K562 (cell line): ENCODE measurements at regions not wholly inside any gene's neighbourhood (a gene's known extent, or its start where the extent isn't known, plus 50 kb on each side); places are given as distances from the start of the nearest gene placed in this dataset.

ENCODE experiments used
- ATAC-seq: fragments of 200-7000 bp; cut with Tn5 transposase; 3 replicates; pipeline ENCODE4 v1.9.1; 2020; ENCODE audit warnings: moderate library complexity
- BruUV-seq: library from RNA; stranded (reverse); fragments of 400-500 nt; replicated peaks from 2 replicates; lab custom pipeline; 2021; lab: Mats Ljungman, UMichigan
- CTCF ChIA-PET: fragments of 300-600 bp; formaldehyde crosslinking; extraction: SDS; loops from one replicate; lab custom pipeline; 2021; ENCODE audit warnings: low intra/inter-chr PET ratio; lab: Yijun Ruan, JAX
- POLR2A ChIA-PET: fragments of 300-600, 350-650 bp; sonication (Branson Sonifier 250); formaldehyde crosslinking; extraction: SDS; loops from one replicate; lab custom pipeline; 2021; ENCODE audit warnings: antibody characterized with exemption, inconsistent platforms; lab: Yijun Ruan, JAX
- DNase-seq, 4 experiments: peaks; one replicate each; pipeline versions ENCODE4 v3.0.0 to v3.0.0-alpha.2; 2011 to 2018; ENCODE audit warnings: low spot score in 3 of 4, mixed read lengths in 3 of 4; ENCODE audit errors: extremely low read depth in 1 of 4
- FAIRE-seq: peaks from 2 replicates; lab custom pipeline; 2011; peaks lifted over from hg19 to GRCh38; lab: Jason Lieb, UNC
- H2AFZ ChIP-seq: 2 replicates; pipeline ENCODE4 v1.6.0; 2011; ENCODE audit warnings: low read depth, low read length, control low read depth, inconsistent platforms
- H3K27ac ChIP-seq: fragments of 200-600 bp; 3 replicates; pipeline ENCODE4 v1.8.0; 2011; ENCODE audit warnings: low read depth, mild to moderate bottlenecking, control low read depth, inconsistent platforms, low read length, moderate library complexity, mixed read lengths; ENCODE audit errors: extremely low read depth
- H3K27me3 ChIP-seq, 2 experiments: fragments of 300-600 bp in 1 of 2; 2 replicates in 1 of 2; 3 replicates in 1 of 2; pipeline versions ENCODE4 v1.6.0 to v1.8.0; 2011; ENCODE audit warnings: inconsistent platforms in 2 of 2, low read length in 2 of 2, mild to moderate bottlenecking in 1 of 2, mixed read lengths in 1 of 2, moderate library complexity in 1 of 2; ENCODE audit not compliant: control insufficient read depth in 2 of 2, insufficient read depth in 2 of 2
- H3K36me3 ChIP-seq: fragments of 300-600 bp; 3 replicates; pipeline ENCODE4 v1.8.0; 2011; ENCODE audit warnings: mild to moderate bottlenecking, low read length, inconsistent platforms; ENCODE audit not compliant: control insufficient read depth, insufficient read depth
- H3K4me1 ChIP-seq, 2 experiments: fragments of 200-600 bp in 1 of 2; replicated peaks in 1 of 2; 2 replicates in 1 of 2; 3 replicates in 1 of 2; pipeline versions ENCODE4 v1.5.1 to v1.8.0; 2011; ENCODE audit warnings: inconsistent platforms in 2 of 2, low read length in 2 of 2, mild to moderate bottlenecking in 1 of 2, mixed read lengths in 1 of 2, moderate library complexity in 1 of 2; ENCODE audit not compliant: control insufficient read depth in 2 of 2, insufficient read depth in 2 of 2
- H3K4me2 ChIP-seq: 2 replicates; pipeline ENCODE4 v1.6.1; 2011; ENCODE audit warnings: low read length, control low read depth, inconsistent platforms, mixed read lengths; ENCODE audit not compliant: insufficient read depth
- H3K4me3 ChIP-seq: fragments of 200-600 bp; sonication (generic), shearing (Covaris generic); 2 replicates; pipeline ENCODE4 v1.5.1; 2016; ENCODE audit warnings: control low read depth, inconsistent platforms
- H3K79me2 ChIP-seq: fragments of 200-600 bp; 3 replicates; pipeline ENCODE4 v1.8.0; 2011; ENCODE audit warnings: low read length, inconsistent platforms; ENCODE audit not compliant: control insufficient read depth, insufficient read depth
- H3K9ac ChIP-seq, 2 experiments: 2 replicates each; pipeline versions ENCODE4 v1.6.0 to v1.6.1; 2011; ENCODE audit warnings: low read depth in 2 of 2, low read length in 2 of 2, control low read depth in 1 of 2, inconsistent platforms in 1 of 2, mild to moderate bottlenecking in 1 of 2, mixed read lengths in 1 of 2; ENCODE audit not compliant: insufficient read depth in 1 of 2
- H3K9me1 ChIP-seq: one replicate; pipeline ENCODE4 v1.6.0; 2011; ENCODE audit warnings: inconsistent platforms, mild to moderate bottlenecking, low read length, moderate library complexity; ENCODE audit not compliant: control insufficient read depth, insufficient read depth
- H3K9me3 ChIP-seq: replicated peaks from 2 replicates; pipeline ENCODE4 v1.5.1; 2011; ENCODE audit warnings: low read depth, low read length, inconsistent platforms; ENCODE audit not compliant: control insufficient read depth, insufficient read depth
- H4K20me1 ChIP-seq: replicated peaks from 2 replicates; pipeline ENCODE4 v1.6.1; 2011; ENCODE audit warnings: low read length, inconsistent platforms, mixed read lengths; ENCODE audit not compliant: control insufficient read depth, insufficient read depth
- ATF7 ChIP-seq: fragments of 450-650 bp; IDR thresholded peaks from 2 replicates; pipeline ENCODE4 v1.7.1; 2014; ENCODE audit warnings: mild to moderate bottlenecking, moderate library complexity
- CBFA2T3 ChIP-seq: fragments of 450-650 bp; IDR thresholded peaks from 2 replicates; pipeline ENCODE4 v1.6.1; 2017
- CCNT2 ChIP-seq: IDR thresholded peaks from 2 replicates; pipeline ENCODE4 v1.6.1; 2011; ENCODE audit warnings: borderline replicate concordance, low read depth, mild to moderate bottlenecking, moderate library complexity, mixed read lengths, low read length; ENCODE audit not compliant: insufficient read length; ENCODE audit errors: extremely low read depth
- DPF2 ChIP-seq: fragments of 450-650 bp; IDR thresholded peaks from 2 replicates; pipeline ENCODE4 v1.6.1; 2016
- EP300 ChIP-seq: IDR thresholded peaks from 2 replicates; pipeline ENCODE4 v1.6.1; 2012; ENCODE audit warnings: low read length, improper control_type of control experiment
- FOXM1 ChIP-seq, 2 experiments: fragments of 450-650 bp in 1 of 2; sonication (generic) in 1 of 2; formaldehyde crosslinking in 1 of 2; IDR thresholded peaks; 2 replicates each; pipeline versions ENCODE4 v1.6.1 to v1.9.0; 2017 to 2022; ENCODE audit warnings: low read depth in 2 of 2, mild to moderate bottlenecking in 2 of 2, missing genetic modification reagents in 1 of 2, moderate library complexity in 1 of 2
- JUND ChIP-seq, 2 experiments: IDR thresholded peaks; 2 replicates in 1 of 2; 3 replicates in 1 of 2; pipeline ENCODE4 v1.6.1; 2011; ENCODE audit warnings: borderline replicate concordance in 2 of 2, low read depth in 2 of 2, low read length in 2 of 2, improper control_type of control experiment in 1 of 2, missing biosample characterization in 1 of 2, missing genetic modification characterization in 1 of 2, missing genetic modification reagents in 1 of 2
- KLF16 ChIP-seq: IDR thresholded peaks from 2 replicates; pipeline ENCODE4 v1.6.1; 2016; ENCODE audit warnings: antibody characterized with exemption
- SMARCA4 ChIP-seq: fragments of 450-650 bp; IDR thresholded peaks from 2 replicates; pipeline ENCODE4 v1.6.1; 2016
- SOX6 ChIP-seq: fragments of 450-650 bp; IDR thresholded peaks from 2 replicates; pipeline ENCODE4 v1.6.1; 2014; ENCODE audit warnings: mild to moderate bottlenecking
- STAG1 ChIP-seq: sonication (generic); formaldehyde crosslinking; IDR thresholded peaks from 2 replicates; pipeline ENCODE4 v1.5.0; 2020; ENCODE audit warnings: missing genetic modification reagents, borderline replicate concordance
- SUPT5H ChIP-seq: fragments of 450-650 bp; IDR thresholded peaks from 2 replicates; pipeline ENCODE4 v1.6.1; 2016
- TAL1 ChIP-seq: fragments of 450-650 bp; IDR thresholded peaks from 2 replicates; pipeline ENCODE4 v1.6.1; 2016; ENCODE audit warnings: mild to moderate bottlenecking
- TEAD1 ChIP-seq, 2 experiments: fragments of 450-650 bp in 1 of 2; sonication (generic) in 1 of 2; formaldehyde crosslinking; IDR thresholded peaks; 2 replicates each; pipeline versions ENCODE4 v1.4.0 to v1.8.0; 2020 to 2022; ENCODE audit warnings: mild to moderate bottlenecking in 2 of 2, missing genetic modification reagents in 1 of 2
- TEAD4 ChIP-seq, 2 experiments: sonication (generic) in 1 of 2; formaldehyde crosslinking in 1 of 2; IDR thresholded peaks; 2 replicates each; pipeline versions ENCODE4 v1.6.1 to v1.8.0; 2012 to 2022; ENCODE audit warnings: borderline replicate concordance in 1 of 2, inconsistent platforms in 1 of 2, low read length in 1 of 2, mild to moderate bottlenecking in 1 of 2, missing genetic modification reagents in 1 of 2
- ZNF146 ChIP-seq: IDR thresholded peaks from one replicate; pipeline ENCODE4 v1.6.1; 2018; ENCODE audit warnings: missing compliant biosample characterization; ENCODE audit not compliant: unreplicated experiment
- WGBS: fragments of 100-300 bp; shearing (Covaris generic); methylation state at CpG from one replicate; pipeline ENCODE4 v1.1.6; 2016; ENCODE audit warnings: low coverage, mixed read lengths; ENCODE audit not compliant: insufficient coverage; ENCODE audit errors: missing lambda C conversion rate; 5-methylcytosine and 5-hydroxymethylcytosine counted together
- in situ Hi-C: fragments of 300-500 bp; cut with MboI; formaldehyde crosslinking; loops from 4 replicates; pipeline ENCODE4 v1.15.0; 2018; ENCODE audit warnings: inconsistent platforms, mixed read lengths
- intact Hi-C: fragments of 100-400 bp; cut with micrococcal nuclease; formaldehyde crosslinking; loops from 2 replicates; pipeline ENCODE4 v1.14.2; 2022
- TF ChIP-seq, protein P1 (sequence below): IDR thresholded peaks from 2 replicates; pipeline ENCODE4 v1.6.1; 2014; ENCODE audit warnings: antibody characterized with exemption
- TF ChIP-seq, protein P2 (sequence below): fragments of 450-650 bp; IDR thresholded peaks from 2 replicates; pipeline ENCODE4 v1.6.1; 2018; ENCODE audit not compliant: partially characterized antibody

GRCh38 chr1:69497441-69498221 lies 70.1 kb upstream of the LRRC7 start:
- intact Hi-C loops, result no loop called here
- no peak overlapping the region for H3K9ac ChIP-seq
- peak; percentile 45 for ATAC-seq
- no peak for FAIRE-seq
- H3K9me3 ChIP-seq, result no peaks in the 10 kb centered on the region
- no TSS peak for BruUV-seq
- in situ Hi-C loops, result no loop called here
- peaks cover 5 to 9% of the 10 kb centered on the region in 2 experiments; a peak in 4 of 5 replicates for H3K4me1 ChIP-seq
- no peaks in the 10 kb centered on the region for H4K20me1 ChIP-seq
- POLR2A ChIA-PET, result no interaction called here
- CTCF ChIA-PET, result no interaction called here
- peak in 1 of 4 experiments; percentile 60 for DNase-seq
- no peak overlapping the region for H3K4me3 ChIP-seq
- H3K79me2 ChIP-seq, result no peaks in the 10 kb centered on the region
- no peaks in the 10 kb centered on the region for H3K36me3 ChIP-seq
- no peak overlapping the region for H3K27ac ChIP-seq
- H3K4me2 ChIP-seq, result no peak overlapping the region
- no peaks in the 10 kb centered on the region for H3K9me1 ChIP-seq
- 2% methylated on average over 4 of the region's 4 CpGs for WGBS
- no peaks in the 10 kb centered on the region for H3K27me3 ChIP-seq
- H2AFZ ChIP-seq, result no peak overlapping the region
- TF ChIP-seq STAG1 (no peak), ATF7 (0 out of 2 replicates have a peak, but pooled peaks have one; percentile 15), KLF16 (peak; percentile 41; the same call in 1 of the 2 replicates), ZNF146 (no peak), TEAD4 (IDR thresholded peaks at IDR 0.05; ENCODE audit: low read length) (peak; percentile 60), TEAD4 (CRISPR knock-in tag; IDR thresholded peaks at IDR 0.05; ENCODE audit: borderline replicate concordance) (no peak), CCNT2 (peak; percentile 13), SMARCA4 (0 out of 2 replicates have a peak, but pooled peaks have one; percentile 15), TEAD1 (CRISPR knock-in tag; IDR thresholded peaks at IDR 0.05) (0 out of 4 replicates have a peak, but pooled peaks of 1 of the 2 experiments have one; percentile 37), SUPT5H (no peak), FOXM1 (IDR thresholded peaks at IDR 0.05; ENCODE audit: low read depth) (peak; percentile 14; the same call in 1 of the 2 replicates), FOXM1 (CRISPR knock-in tag; IDR thresholded peaks at IDR 0.05; ENCODE audit: low read depth) (no peak), JUND (IDR thresholded peaks at IDR 0.05; ENCODE audit: borderline replicate concordance, low read depth, low read length) (0 out of 2 replicates have a peak, but pooled peaks have one; percentile 4), JUND (tag; IDR thresholded peaks at IDR 0.05; ENCODE audit: borderline replicate concordance, low read depth, low read length) (no peak), EP300 (peak; percentile 66), CBFA2T3 (peak; percentile 71), TAL1 (peak; percentile 46), DPF2 (peak; percentile 54), SOX6 (peak; percentile 80; the same call in 1 of the 2 replicates)
- TF ChIP-seq, protein P1, sequence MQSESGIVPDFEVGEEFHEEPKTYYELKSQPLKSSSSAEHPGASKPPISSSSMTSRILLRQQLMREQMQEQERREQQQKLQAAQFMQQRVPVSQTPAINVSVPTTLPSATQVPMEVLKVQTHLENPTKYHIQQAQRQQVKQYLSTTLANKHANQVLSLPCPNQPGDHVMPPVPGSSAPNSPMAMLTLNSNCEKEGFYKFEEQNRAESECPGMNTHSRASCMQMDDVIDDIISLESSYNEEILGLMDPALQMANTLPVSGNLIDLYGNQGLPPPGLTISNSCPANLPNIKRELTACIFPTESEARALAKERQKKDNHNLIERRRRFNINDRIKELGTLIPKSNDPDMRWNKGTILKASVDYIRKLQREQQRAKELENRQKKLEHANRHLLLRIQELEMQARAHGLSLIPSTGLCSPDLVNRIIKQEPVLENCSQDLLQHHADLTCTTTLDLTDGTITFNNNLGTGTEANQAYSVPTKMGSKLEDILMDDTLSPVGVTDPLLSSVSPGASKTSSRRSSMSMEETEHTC, result no peak
- TF ChIP-seq, protein P2, sequence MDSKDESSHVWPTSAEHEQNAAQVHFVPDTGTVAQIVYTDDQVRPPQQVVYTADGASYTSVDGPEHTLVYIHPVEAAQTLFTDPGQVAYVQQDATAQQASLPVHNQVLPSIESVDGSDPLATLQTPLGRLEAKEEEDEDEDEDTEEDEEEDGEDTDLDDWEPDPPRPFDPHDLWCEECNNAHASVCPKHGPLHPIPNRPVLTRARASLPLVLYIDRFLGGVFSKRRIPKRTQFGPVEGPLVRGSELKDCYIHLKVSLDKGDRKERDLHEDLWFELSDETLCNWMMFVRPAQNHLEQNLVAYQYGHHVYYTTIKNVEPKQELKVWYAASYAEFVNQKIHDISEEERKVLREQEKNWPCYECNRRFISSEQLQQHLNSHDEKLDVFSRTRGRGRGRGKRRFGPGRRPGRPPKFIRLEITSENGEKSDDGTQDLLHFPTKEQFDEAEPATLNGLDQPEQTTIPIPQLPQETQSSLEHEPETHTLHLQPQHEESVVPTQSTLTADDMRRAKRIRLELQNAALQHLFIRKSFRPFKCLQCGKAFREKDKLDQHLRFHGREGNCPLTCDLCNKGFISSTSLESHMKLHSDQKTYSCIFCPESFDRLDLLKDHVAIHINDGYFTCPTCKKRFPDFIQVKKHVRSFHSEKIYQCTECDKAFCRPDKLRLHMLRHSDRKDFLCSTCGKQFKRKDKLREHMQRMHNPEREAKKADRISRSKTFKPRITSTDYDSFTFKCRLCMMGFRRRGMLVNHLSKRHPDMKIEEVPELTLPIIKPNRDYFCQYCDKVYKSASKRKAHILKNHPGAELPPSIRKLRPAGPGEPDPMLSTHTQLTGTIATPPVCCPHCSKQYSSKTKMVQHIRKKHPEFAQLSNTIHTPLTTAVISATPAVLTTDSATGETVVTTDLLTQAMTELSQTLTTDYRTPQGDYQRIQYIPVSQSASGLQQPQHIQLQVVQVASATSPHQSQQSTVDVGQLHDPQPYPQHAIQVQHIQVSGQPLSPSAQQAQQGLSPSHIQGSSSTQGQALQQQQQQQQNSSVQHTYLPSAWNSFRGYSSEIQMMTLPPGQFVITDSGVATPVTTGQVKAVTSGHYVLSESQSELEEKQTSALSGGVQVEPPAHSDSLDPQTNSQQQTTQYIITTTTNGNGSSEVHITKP, result peak; percentile 59
